ENCODE measurements at regions not wholly inside any gene's neighbourhood (a gene's known extent, or its start where the extent isn't known, plus 50 kb on each side); places are given as distances from the start of the nearest gene placed in this dataset.

DNA sequence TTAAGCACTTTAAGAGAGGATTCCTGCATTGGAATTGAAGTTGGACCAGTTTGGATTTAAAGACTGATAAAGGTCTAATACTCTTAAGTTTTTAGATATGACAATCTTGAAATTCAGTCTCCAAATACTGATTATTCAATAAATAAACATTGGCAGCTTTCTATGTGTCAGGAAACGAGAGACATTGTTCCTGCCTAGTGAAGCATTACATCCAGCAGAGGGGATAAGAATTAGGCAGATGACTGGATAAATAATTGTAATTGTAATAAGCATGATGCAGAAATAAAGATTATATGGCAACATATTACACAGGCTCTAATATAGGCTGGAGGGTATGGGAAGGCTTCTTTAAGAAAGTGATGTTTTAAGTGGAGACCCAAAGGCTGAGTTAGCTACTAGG is 226.5 kb upstream of the MMADHC start:
- Histone ChIP-seq H3K4me3 (no peak overlapping the region), H3K27me3 (no peaks in the 10 kb centered on the region), H3K9me3 (ENCODE audit: low read depth) (no peaks in the 10 kb centered on the region), H3K4me1 (ENCODE audit: low read depth) (no peaks in the 10 kb centered on the region), H3K36me3 (no peaks in the 10 kb centered on the region), H3K27ac (no peak overlapping the region)
- TF ChIP-seq, protein P1, sequence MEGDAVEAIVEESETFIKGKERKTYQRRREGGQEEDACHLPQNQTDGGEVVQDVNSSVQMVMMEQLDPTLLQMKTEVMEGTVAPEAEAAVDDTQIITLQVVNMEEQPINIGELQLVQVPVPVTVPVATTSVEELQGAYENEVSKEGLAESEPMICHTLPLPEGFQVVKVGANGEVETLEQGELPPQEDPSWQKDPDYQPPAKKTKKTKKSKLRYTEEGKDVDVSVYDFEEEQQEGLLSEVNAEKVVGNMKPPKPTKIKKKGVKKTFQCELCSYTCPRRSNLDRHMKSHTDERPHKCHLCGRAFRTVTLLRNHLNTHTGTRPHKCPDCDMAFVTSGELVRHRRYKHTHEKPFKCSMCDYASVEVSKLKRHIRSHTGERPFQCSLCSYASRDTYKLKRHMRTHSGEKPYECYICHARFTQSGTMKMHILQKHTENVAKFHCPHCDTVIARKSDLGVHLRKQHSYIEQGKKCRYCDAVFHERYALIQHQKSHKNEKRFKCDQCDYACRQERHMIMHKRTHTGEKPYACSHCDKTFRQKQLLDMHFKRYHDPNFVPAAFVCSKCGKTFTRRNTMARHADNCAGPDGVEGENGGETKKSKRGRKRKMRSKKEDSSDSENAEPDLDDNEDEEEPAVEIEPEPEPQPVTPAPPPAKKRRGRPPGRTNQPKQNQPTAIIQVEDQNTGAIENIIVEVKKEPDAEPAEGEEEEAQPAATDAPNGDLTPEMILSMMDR (IDR thresholded peaks at IDR 0.05; ENCODE audit: low read depth, low read length): no peak
- no peak for DNase-seq (ENCODE audit: low read depth in 1 of 2, low spot score in 1 of 2)

DNA sequence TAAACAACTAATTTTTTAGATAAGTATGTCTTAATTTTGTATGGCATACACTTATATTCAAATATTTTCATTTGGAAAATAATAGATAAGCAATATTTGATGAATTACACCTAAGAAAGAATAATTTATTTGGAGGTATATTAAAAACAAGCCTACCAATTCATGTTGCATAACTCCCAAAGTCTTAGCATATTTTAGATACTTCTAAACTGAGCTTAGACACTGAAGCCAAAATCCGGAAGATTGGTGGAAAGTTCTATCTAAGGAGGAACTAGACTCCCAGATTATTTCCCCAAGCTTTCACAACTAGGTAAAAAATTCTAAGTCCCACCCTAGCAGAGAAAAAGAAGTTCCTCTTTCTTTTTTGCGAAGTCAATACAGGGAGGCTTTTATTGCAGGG is 221.0 kb upstream of the MMADHC start:
- no peak overlapping the region for H3K27ac ChIP-seq
- TF ChIP-seq, protein P1 (IDR thresholded peaks at IDR 0.05; ENCODE audit: low read depth, low read length): no peak
- no peak overlapping the region for H3K4me3 ChIP-seq
- peak in 1 of 2 donors; percentile 51 for DNase-seq (ENCODE audit: low read depth in 1 of 2, low spot score in 1 of 2)
- no peaks in the 10 kb centered on the region for H3K4me1 ChIP-seq (ENCODE audit: low read depth)
- no peaks in the 10 kb centered on the region for H3K36me3 ChIP-seq
- no peaks in the 10 kb centered on the region for H3K27me3 ChIP-seq
- no peaks in the 10 kb centered on the region for H3K9me3 ChIP-seq (ENCODE audit: low read depth)

DNA sequence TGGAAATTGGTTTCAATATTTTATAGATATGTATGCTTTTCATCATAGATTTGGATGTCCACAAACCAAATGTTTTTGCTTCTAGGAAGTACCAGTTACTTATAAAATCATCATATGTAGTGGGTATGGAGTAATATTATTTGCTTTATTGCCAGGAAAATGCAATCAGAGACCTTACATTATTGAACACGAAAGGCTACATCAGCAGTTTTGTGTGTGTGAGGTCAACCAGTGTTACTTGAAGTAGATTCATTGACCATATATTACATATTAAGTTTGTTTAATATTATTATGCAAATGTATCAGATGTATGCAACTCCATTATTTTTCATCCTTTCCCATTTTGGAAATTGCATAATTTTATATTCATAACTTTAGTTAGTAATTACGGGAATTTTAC is 219.1 kb upstream of the MMADHC start:
- no peak for DNase-seq (ENCODE audit: low read depth in 1 of 2, low spot score in 1 of 2)
- no peaks in the 10 kb centered on the region for H3K36me3 ChIP-seq
- TF ChIP-seq, protein P1 (IDR thresholded peaks at IDR 0.05; ENCODE audit: low read depth, low read length): no peak
- no peak overlapping the region for H3K4me3 ChIP-seq
- H3K4me1 ChIP-seq (ENCODE audit: low read depth): no peaks in the 10 kb centered on the region
- H3K27me3 ChIP-seq: no peaks in the 10 kb centered on the region
- no peaks in the 10 kb centered on the region for H3K9me3 ChIP-seq (ENCODE audit: low read depth)
- H3K27ac ChIP-seq: no peak overlapping the region

DNA sequence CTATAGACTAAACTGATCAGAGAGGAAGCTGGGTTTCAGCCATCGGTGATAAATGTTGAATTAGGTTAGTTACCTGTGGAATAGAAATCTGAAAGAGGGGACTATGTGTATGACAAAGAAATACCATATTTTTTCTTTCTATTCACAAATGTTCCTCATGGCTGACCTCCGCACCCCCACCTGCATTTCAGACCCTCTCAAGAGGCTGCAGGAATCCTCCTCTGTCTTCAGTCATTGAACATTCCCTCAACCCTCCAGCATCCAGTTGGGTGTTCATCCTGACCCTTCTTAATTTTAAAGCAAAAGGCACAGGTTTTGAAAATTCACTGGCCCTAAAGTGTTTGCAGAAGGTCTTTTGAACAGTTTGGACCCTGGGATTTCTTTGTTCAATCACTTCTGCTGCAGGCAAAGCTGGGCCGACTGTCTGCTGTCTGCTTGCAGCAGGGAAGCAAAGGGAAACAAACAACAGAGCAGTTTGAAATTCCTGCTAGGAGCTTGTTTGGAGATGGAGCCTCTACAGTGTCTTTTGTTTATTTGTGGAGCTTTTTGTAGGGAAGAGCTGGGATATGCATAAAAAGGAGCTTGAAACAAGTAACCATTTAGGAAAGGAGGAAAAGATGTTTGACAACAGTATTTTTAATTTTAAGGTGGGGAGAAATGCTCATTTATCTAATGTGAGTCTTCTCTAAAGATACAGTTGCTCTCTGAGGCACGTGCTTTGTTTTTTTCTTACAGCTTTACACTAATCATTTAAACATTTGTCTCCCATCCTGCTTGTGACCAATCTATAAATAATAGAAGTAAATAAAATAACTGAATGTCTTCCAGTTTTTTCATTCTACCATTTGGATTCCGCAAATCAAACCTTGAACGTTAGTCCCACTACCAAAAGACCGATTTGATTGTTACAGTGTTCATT is 213.3 kb upstream of the MMADHC start:
- H3K4me3 ChIP-seq: no peak overlapping the region
- H3K36me3 ChIP-seq: no peaks in the 10 kb centered on the region
- H3K9me3 ChIP-seq (ENCODE audit: low read depth): no peaks in the 10 kb centered on the region
- H3K27ac ChIP-seq: no peak overlapping the region
- TF ChIP-seq, protein P1 (IDR thresholded peaks at IDR 0.05; ENCODE audit: low read depth, low read length): no peak
- DNase-seq (ENCODE audit: low read depth in 1 of 2, low spot score in 1 of 2): no peak
- no peaks in the 10 kb centered on the region for H3K4me1 ChIP-seq (ENCODE audit: low read depth)
- H3K27me3 ChIP-seq: no peaks in the 10 kb centered on the region

DNA sequence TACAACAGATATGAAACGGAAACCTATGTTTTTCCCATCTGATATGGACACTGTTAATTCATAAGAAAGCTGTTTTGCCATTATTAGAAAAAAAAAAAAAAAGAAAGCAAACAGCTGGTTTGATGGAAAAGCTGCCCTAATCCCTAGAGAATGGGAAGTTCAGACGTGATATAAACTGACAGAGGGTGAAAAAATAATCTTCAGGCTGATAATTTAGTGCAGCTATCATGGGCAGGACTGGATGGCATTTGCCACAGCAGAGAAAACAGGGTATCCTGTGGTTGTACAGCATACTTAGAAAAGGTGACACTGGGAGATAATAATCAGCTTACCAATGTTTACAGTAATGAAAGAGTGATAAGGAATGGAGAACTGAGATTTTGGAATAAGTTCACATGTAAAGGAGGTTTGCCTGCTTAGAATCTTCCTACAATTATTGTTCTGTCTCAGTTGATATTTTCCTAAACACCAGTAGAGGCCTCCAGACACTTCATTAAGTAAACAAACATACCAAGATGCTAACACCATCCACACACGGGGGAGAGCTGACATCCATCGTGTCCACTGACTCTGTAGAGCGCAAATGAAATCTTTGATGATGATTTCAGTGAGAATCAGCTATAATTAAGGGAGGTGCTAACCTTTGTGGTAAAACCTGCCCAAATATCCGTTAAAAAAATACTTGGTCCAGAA is 211.6 kb upstream of the MMADHC start:
- Histone ChIP-seq H3K4me3 (no peak overlapping the region), H3K27me3 (no peaks in the 10 kb centered on the region), H3K4me1 (ENCODE audit: low read depth) (no peaks in the 10 kb centered on the region), H3K27ac (no peak overlapping the region), H3K9me3 (ENCODE audit: low read depth) (no peaks in the 10 kb centered on the region), H3K36me3 (no peaks in the 10 kb centered on the region)
- DNase-seq (ENCODE audit: low read depth in 1 of 2, low spot score in 1 of 2): peak in 1 of 2 donors; percentile 76
- TF ChIP-seq, protein P1 (IDR thresholded peaks at IDR 0.05; ENCODE audit: low read depth, low read length): peak; percentile 56
